H1 (cell line): ENCODE measurements at regions not wholly inside any gene's neighbourhood (a gene's known extent, or its start where the extent isn't known, plus 50 kb on each side); places are given as distances from the start of the nearest gene placed in this dataset.

Experiments used
- CTCF ChIA-PET: fragments of 300-600 bp; sonication (Branson Sonifier 250); formaldehyde crosslinking; loops from one replicate; lab custom pipeline; 2021; ENCODE audit not compliant: partially characterized antibody; lab: Charles Lee
- POLR2A ChIA-PET: fragments of 300-600 bp; sonication (Branson Sonifier 250); formaldehyde crosslinking; loops from one replicate; lab custom pipeline; 2021; ENCODE audit warnings: inconsistent platforms; ENCODE audit not compliant: partially characterized antibody; lab: Charles Lee
- DNase-seq, 2 experiments: peaks; one replicate each; pipeline versions ENCODE4 v3.0.0 to v3.0.0-alpha.2; 2010 to 2022; ENCODE audit warnings: low spot score in 2 of 2, low read depth in 1 of 2, mixed read lengths in 1 of 2
- FAIRE-seq: peaks from 2 replicates; lab custom pipeline; 2011; peaks lifted over from hg19 to GRCh38; lab: Jason Lieb, UNC
- H2AFZ ChIP-seq: 2 replicates; pipeline ENCODE4 v1.8.1; 2012; ENCODE audit warnings: low read length, inconsistent platforms
- H2AK5ac ChIP-seq: 2 replicates; pipeline ENCODE4 v1.6.1; 2013; ENCODE audit warnings: low read depth, low read length
- H2BK120ac ChIP-seq: replicated peaks from 2 replicates; pipeline ENCODE3; 2013; ENCODE audit warnings: low read depth, low read length, inconsistent platforms
- H2BK12ac ChIP-seq: 2 replicates; pipeline ENCODE4 v1.6.1; 2013; ENCODE audit warnings: low read depth, low read length
- H2BK15ac ChIP-seq: 2 replicates; pipeline ENCODE4 v1.6.1; 2013; ENCODE audit warnings: low read length
- H2BK20ac ChIP-seq: 2 replicates; pipeline ENCODE4 v1.6.1; 2013; ENCODE audit warnings: low read length
- H2BK5ac ChIP-seq: 2 replicates; pipeline ENCODE4 v1.6.1; 2013; ENCODE audit warnings: low read depth, low read length
- H3K14ac ChIP-seq: 2 replicates; pipeline ENCODE4 v1.6.1; 2013; ENCODE audit warnings: inconsistent platforms; ENCODE audit not compliant: insufficient read length
- H3K18ac ChIP-seq: 2 replicates; pipeline ENCODE4 v1.6.1; 2013; ENCODE audit warnings: low read length; ENCODE audit errors: extremely low read depth
- H3K23ac ChIP-seq: 2 replicates; pipeline ENCODE4 v1.6.1; 2013; ENCODE audit warnings: inconsistent platforms; ENCODE audit not compliant: insufficient read length
- H3K23me2 ChIP-seq: 2 replicates; pipeline ENCODE4 v1.6.1; 2013; ENCODE audit warnings: low read depth, low read length
- H3K27ac ChIP-seq: 2 replicates; pipeline ENCODE4 v1.6.1; 2011; ENCODE audit warnings: low read depth, low read length, inconsistent platforms
- H3K27me3 ChIP-seq, 4 experiments: replicated peaks in 1 of 4; 1 replicate in 1 of 4; 2 replicates in 3 of 4; pipeline versions ENCODE4 v1.6.1 to v1.8.1; 2011 to 2013; ENCODE audit warnings: low read length in 3 of 4, mild to moderate bottlenecking in 3 of 4, inconsistent platforms in 2 of 4, mixed read lengths in 2 of 4, moderate library complexity in 1 of 4; ENCODE audit not compliant: control insufficient read depth in 3 of 4, insufficient read depth in 3 of 4; ENCODE audit errors: extremely low read depth in 1 of 4
- H3K36me3 ChIP-seq, 4 experiments: 2 replicates each; pipeline versions ENCODE4 v1.6.1 to v1.8.1; 2011 to 2013; ENCODE audit warnings: mild to moderate bottlenecking in 4 of 4, low read length in 3 of 4, moderate library complexity in 2 of 4, control low read depth in 1 of 4, inconsistent platforms in 1 of 4; ENCODE audit not compliant: insufficient read depth in 4 of 4, control insufficient read depth in 2 of 4
- H3K4ac ChIP-seq: replicated peaks from 2 replicates; pipeline ENCODE3; 2013; ENCODE audit warnings: low read length, low read depth, mixed read lengths, inconsistent platforms; ENCODE audit not compliant: insufficient read length
- H3K4me1 ChIP-seq, 4 experiments: replicated peaks in 1 of 4; 1 replicate in 1 of 4; 2 replicates in 3 of 4; pipeline versions ENCODE4 v1.6.1 to v1.8.1; 2011 to 2013; ENCODE audit warnings: low read length in 3 of 4, inconsistent platforms in 2 of 4, mixed read lengths in 1 of 4; ENCODE audit not compliant: insufficient read depth in 4 of 4, control insufficient read depth in 3 of 4
- H3K4me2 ChIP-seq, 2 experiments: 2 replicates each; pipeline versions ENCODE4 v1.6.1 to v1.8.1; 2011 to 2013; ENCODE audit warnings: low read depth in 2 of 2, low read length in 2 of 2, control low read depth in 1 of 2, inconsistent platforms in 1 of 2, mild to moderate bottlenecking in 1 of 2; ENCODE audit not compliant: insufficient read depth in 1 of 2
- H3K4me3 ChIP-seq, 4 experiments: fragments of 200-600, 300-600 bp in 1 of 4; sonication (generic), shearing (Covaris generic), sonication (Bioruptor Twin) in 1 of 4; 2 replicates each; pipeline versions ENCODE4 v1.5.1 to v1.8.1; 2011 to 2016; ENCODE audit warnings: low read length in 4 of 4, low read depth in 3 of 4, control low read depth in 2 of 4, inconsistent platforms in 2 of 4, mild to moderate bottlenecking in 2 of 4, mixed read lengths in 1 of 4, moderate library complexity in 1 of 4; ENCODE audit not compliant: insufficient read depth in 2 of 4; ENCODE audit errors: extremely low read depth in 1 of 4
- H3K56ac ChIP-seq: replicated peaks from 2 replicates; pipeline ENCODE3; 2013; ENCODE audit warnings: low read depth, mild to moderate bottlenecking, mixed read lengths, low read length, inconsistent platforms; ENCODE audit not compliant: insufficient read length
- H3K79me1 ChIP-seq: 2 replicates; pipeline ENCODE4 v1.6.1; 2013; ENCODE audit warnings: low read depth, low read length, control low read depth
- H3K79me2 ChIP-seq, 2 experiments: 2 replicates each; pipeline versions ENCODE4 v1.6.1 to v1.8.1; 2012 to 2013; ENCODE audit warnings: low read length in 2 of 2, mild to moderate bottlenecking in 2 of 2, inconsistent platforms in 1 of 2; ENCODE audit not compliant: insufficient read depth in 2 of 2, control insufficient read depth in 1 of 2
- H3K9ac ChIP-seq, 4 experiments: replicated peaks in 1 of 4; 1 replicate in 1 of 4; 2 replicates in 3 of 4; pipeline versions ENCODE4 v1.6.1 to v1.8.1; 2011 to 2013; ENCODE audit warnings: low read depth in 3 of 4, low read length in 3 of 4, control low read depth in 2 of 4, mild to moderate bottlenecking in 2 of 4, moderate library complexity in 2 of 4, inconsistent platforms in 1 of 4; ENCODE audit errors: extremely low read depth in 1 of 4
- H3K9me3 ChIP-seq, 2 experiments: 2 replicates each; pipeline versions ENCODE4 v1.6.1 to v1.8.1; 2012 to 2013; ENCODE audit warnings: mild to moderate bottlenecking in 2 of 2, moderate library complexity in 2 of 2, control low read depth in 1 of 2, inconsistent platforms in 1 of 2, low read depth in 1 of 2, low read length in 1 of 2, mixed read lengths in 1 of 2; ENCODE audit not compliant: insufficient read depth in 2 of 2
- H4K20me1 ChIP-seq, 2 experiments: replicated peaks in 1 of 2; 2 replicates each; pipeline versions ENCODE3 to v1.8.1; 2011 to 2013; ENCODE audit warnings: inconsistent platforms in 2 of 2, low read length in 2 of 2, mild to moderate bottlenecking in 1 of 2; ENCODE audit not compliant: insufficient read depth in 2 of 2, control insufficient read depth in 1 of 2
- H4K5ac ChIP-seq: 2 replicates; pipeline ENCODE4 v1.6.1; 2013; ENCODE audit warnings: low read length, low read depth, mixed read lengths, inconsistent platforms; ENCODE audit not compliant: insufficient read length
- H4K8ac ChIP-seq: 2 replicates; pipeline ENCODE4 v1.8.0; 2013; ENCODE audit warnings: mild to moderate bottlenecking, moderate library complexity, low read length, inconsistent platforms; ENCODE audit not compliant: insufficient read depth; ENCODE audit errors: extremely low read depth
- H4K91ac ChIP-seq: replicated peaks from 2 replicates; pipeline ENCODE3; 2013; ENCODE audit warnings: low read length, mixed read lengths, inconsistent platforms; ENCODE audit not compliant: insufficient read length
- RAD21 ChIP-seq, 2 experiments: IDR thresholded peaks in 1 of 2; conservative IDR thresholded peaks in 1 of 2; 2 replicates each; pipeline ENCODE4 v1.6.1; 2011; ENCODE audit warnings: low read depth in 2 of 2, low read length in 2 of 2, improper control_type of control experiment in 1 of 2, inconsistent platforms in 1 of 2, mild to moderate bottlenecking in 1 of 2, moderate library complexity in 1 of 2
- SIX5 ChIP-seq: IDR thresholded peaks from 2 replicates; pipeline ENCODE4 v1.6.1; 2011; ENCODE audit warnings: mild to moderate bottlenecking, low read depth, low read length
- WGBS, 2 experiments: shearing (Covaris generic) in 1 of 2; methylation state at CpG; one replicate each; pipeline versions ENCODE4 v1.1.6 to v1.1.7; 2013 to 2015; ENCODE audit warnings: low lambda C conversion rate in 2 of 2, mixed read lengths in 2 of 2, inconsistent platforms in 1 of 2, low coverage in 1 of 2, missing lambda C conversion rate in 1 of 2; ENCODE audit not compliant: insufficient replicate concordance in 2 of 2, insufficient coverage in 1 of 2, insufficient read length in 1 of 2; ENCODE audit errors: extremely low coverage in 1 of 2, missing lambda C conversion rate in 1 of 2; 5-methylcytosine and 5-hydroxymethylcytosine counted together

DNA sequence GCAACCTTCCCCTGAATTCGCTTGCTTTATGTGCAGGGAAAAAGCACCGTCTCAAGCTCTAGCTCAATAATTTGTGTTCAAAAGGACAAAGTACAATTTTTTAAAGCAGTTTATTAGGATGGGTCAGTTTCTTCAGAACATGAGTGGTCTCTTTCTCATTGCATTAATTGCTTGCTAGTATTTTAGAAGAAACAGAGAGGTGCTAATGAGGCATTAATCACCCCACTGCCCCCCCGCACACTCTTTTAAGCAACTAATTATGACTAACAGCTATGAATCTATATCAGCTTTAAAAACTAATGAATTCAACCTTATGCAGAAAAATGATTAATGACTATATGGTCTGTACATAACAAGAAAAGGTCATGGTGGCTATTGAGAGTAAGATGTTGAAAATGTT lies 262.1 kb upstream of the ST6GAL2 start:
- Histone ChIP-seq H2BK5ac (no peak overlapping the region), H3K27ac (no peak overlapping the region), H3K4me1 (no peaks in the 10 kb centered on the region; a peak in 1 of 7 replicates), H4K91ac (no peak overlapping the region), H2AK5ac (no peak overlapping the region), H2BK120ac (no peak overlapping the region)
- 92% methylated on average over 3 of the region's 3 CpGs; no CpG with 5 or more reads in 1 of the 2 experiments for WGBS, 2 experiments
- no peak for TF ChIP-seq RAD21 (IDR thresholded peaks at IDR 0.05 in 1 of 2, conservative IDR thresholded peaks at IDR 0.05 in 1 of 2; ENCODE audit: low read depth in 2 of 2, low read length in 2 of 2)
- TF ChIP-seq SIX5: no peak
- TF ChIP-seq, all 59 proteins: peak for 0
- Histone ChIP-seq H3K79me2 (no peaks in the 10 kb centered on the region), H4K20me1 (no peaks in the 10 kb centered on the region), H3K56ac (no peak overlapping the region), H3K4me3 (no peak overlapping the region), H2BK20ac (no peak overlapping the region), H3K23ac (no peak overlapping the region), H2BK12ac (no peak overlapping the region), H2BK15ac (no peak overlapping the region), H2AFZ (no peak overlapping the region), H3K36me3 (no peaks in the 10 kb centered on the region), H3K4ac (no peak overlapping the region), H3K27me3 (no peaks in the 10 kb centered on the region; a peak in 1 of 7 replicates), H3K14ac (no peak overlapping the region), H3K4me2 (no peak overlapping the region), H3K79me1 (no peaks in the 10 kb centered on the region), H3K18ac (no peak overlapping the region), H4K8ac (no peak overlapping the region), H3K9ac (no peak overlapping the region), H4K5ac (no peak overlapping the region), H3K9me3 (peaks cover 6 to 9% of the 10 kb centered on the region in 2 experiments; a peak in 3 of 4 replicates), H3K23me2 (no peaks in the 10 kb centered on the region)
- FAIRE-seq (no peak), DNase-seq (no peak)
- ChIA-PET POLR2A (no interaction called here), CTCF (interaction anchor here (0.6 to 0.8 kb wide), 2 partner anchors 640 to 1542 kb away, joined by 3 to 4 read pairs; no protein-coding TSS in a partner anchor)
